IMR-90 (cell line): ENCODE measurements at regions not wholly inside any gene's neighbourhood (a gene's known extent, or its start where the extent isn't known, plus 50 kb on each side); places are given as distances from the start of the nearest gene placed in this dataset.

Source experiments
- ATAC-seq: fragments of 200-7000 bp; cut with Tn5 transposase; 2 replicates; pipeline ENCODE4 v1.9.1; 2020; ENCODE audit warnings: low read depth, mild to moderate bottlenecking, moderate library complexity
- BruUV-seq: library from RNA; stranded (reverse); fragments of 400-500 nt; replicated peaks from 2 replicates; lab custom pipeline; 2021; lab: Mats Ljungman, UMichigan
- CTCF ChIA-PET: fragments of 300-600 bp; formaldehyde crosslinking; extraction: SDS; loops from one replicate; lab custom pipeline; 2021; ENCODE audit warnings: antibody characterized with exemption; lab: Yijun Ruan, JAX
- POLR2A ChIA-PET: fragments of 300-600 bp; sonication (Branson Sonifier 250); formaldehyde crosslinking; loops from one replicate; lab custom pipeline; 2022; ENCODE audit warnings: antibody characterized with exemption; ENCODE audit not compliant: unreplicated experiment; lab: Charles Lee
- DNase-seq: peaks from one replicate; pipeline ENCODE4 v3.0.0; 2013
- H2AFZ ChIP-seq: replicated peaks from 2 replicates; pipeline ENCODE3; 2013; ENCODE audit warnings: low read length, mild to moderate bottlenecking; ENCODE audit not compliant: poor library complexity
- H2AK5ac ChIP-seq: 2 replicates; pipeline ENCODE4 v1.6.1; 2013; ENCODE audit warnings: low read depth, low read length, inconsistent platforms
- H2AK9ac ChIP-seq: replicated peaks from 2 replicates; pipeline ENCODE3; 2013; ENCODE audit warnings: mild to moderate bottlenecking, low read depth, low read length, moderate library complexity; ENCODE audit not compliant: poor library complexity
- H2BK120ac ChIP-seq: 2 replicates; pipeline ENCODE4 v1.6.1; 2013; ENCODE audit warnings: low read depth, low read length, inconsistent platforms
- H2BK15ac ChIP-seq: 3 replicates; pipeline ENCODE4 v1.6.1; 2013; ENCODE audit warnings: low read depth, low read length, inconsistent platforms
- H2BK20ac ChIP-seq: 2 replicates; pipeline ENCODE4 v1.6.1; 2013; ENCODE audit warnings: low read depth, mild to moderate bottlenecking, inconsistent platforms, low read length, moderate library complexity
- H2BK5ac ChIP-seq: 2 replicates; pipeline ENCODE4 v1.6.1; 2013; ENCODE audit warnings: mild to moderate bottlenecking, low read depth, low read length, inconsistent platforms; ENCODE audit not compliant: poor library complexity, severe bottlenecking
- H3K14ac ChIP-seq: replicated peaks from 2 replicates; pipeline ENCODE4 v1.6.1; 2013; ENCODE audit warnings: low read depth, low read length, inconsistent platforms
- H3K18ac ChIP-seq: 2 replicates; pipeline ENCODE4 v1.6.1; 2013; ENCODE audit warnings: low read depth, low read length, control low read depth
- H3K23ac ChIP-seq: 2 replicates; pipeline ENCODE4 v1.6.1; 2013; ENCODE audit warnings: low read depth, low read length, inconsistent platforms
- H3K27ac ChIP-seq: 2 replicates; pipeline ENCODE4 v1.5.1; 2013; ENCODE audit warnings: mild to moderate bottlenecking, control low read depth, low read length; ENCODE audit not compliant: insufficient read depth
- H3K27me3 ChIP-seq: 2 replicates; pipeline ENCODE4 v1.6.1; 2013; ENCODE audit warnings: low read length; ENCODE audit not compliant: control insufficient read depth, insufficient read depth
- H3K36me3 ChIP-seq: 2 replicates; pipeline ENCODE4 v1.6.1; 2013; ENCODE audit warnings: low read length, mixed read lengths; ENCODE audit not compliant: control insufficient read depth, insufficient read depth
- H3K4ac ChIP-seq: 2 replicates; pipeline ENCODE4 v1.6.1; 2013; ENCODE audit warnings: low read depth, low read length, inconsistent platforms
- H3K4me1 ChIP-seq: 2 replicates; pipeline ENCODE4 v1.6.1; 2013; ENCODE audit warnings: low read length, mixed read lengths; ENCODE audit not compliant: control insufficient read depth, insufficient read depth
- H3K4me2 ChIP-seq: 2 replicates; pipeline ENCODE4 v1.6.1; 2013; ENCODE audit warnings: low read depth, mild to moderate bottlenecking, control low read depth, low read length, moderate library complexity
- H3K4me3 ChIP-seq: 2 replicates; pipeline ENCODE4 v1.5.1; 2013; ENCODE audit warnings: low read depth, mild to moderate bottlenecking, control low read depth, low read length, moderate library complexity; ENCODE audit not compliant: insufficient read depth
- H3K56ac ChIP-seq: 2 replicates; pipeline ENCODE4 v1.6.1; 2013; ENCODE audit warnings: low read length, inconsistent platforms; ENCODE audit not compliant: insufficient read depth; ENCODE audit errors: extremely low read depth
- H3K79me1 ChIP-seq, 2 experiments: 2 replicates each; pipeline ENCODE4 v1.6.1; 2013; ENCODE audit warnings: low read length in 2 of 2, inconsistent platforms in 1 of 2, low read depth in 1 of 2
- H3K9ac ChIP-seq: 2 replicates; pipeline ENCODE4 v1.6.1; 2013; ENCODE audit warnings: low read depth, low read length, control low read depth
- H3K9me1 ChIP-seq: 2 replicates; pipeline ENCODE4 v1.6.1; 2013; ENCODE audit warnings: low read length, inconsistent platforms; ENCODE audit not compliant: insufficient read depth
- H3K9me3 ChIP-seq: 2 replicates; pipeline ENCODE4 v1.6.1; 2013; ENCODE audit warnings: low read length; ENCODE audit not compliant: control insufficient read depth, insufficient read depth
- H4K20me1 ChIP-seq: 2 replicates; pipeline ENCODE4 v1.6.1; 2013; ENCODE audit warnings: low read length, inconsistent platforms; ENCODE audit not compliant: insufficient read depth
- H4K5ac ChIP-seq: 2 replicates; pipeline ENCODE4 v1.6.1; 2013; ENCODE audit warnings: mild to moderate bottlenecking, low read depth, low read length, control low read depth
- H4K8ac ChIP-seq, 2 experiments: 2 replicates each; pipeline ENCODE4 v1.6.1; 2013; ENCODE audit warnings: low read depth in 2 of 2, low read length in 2 of 2, control low read depth in 1 of 2, inconsistent platforms in 1 of 2
- H4K91ac ChIP-seq: 2 replicates; pipeline ENCODE4 v1.6.1; 2013; ENCODE audit warnings: low read depth, low read length, inconsistent platforms; ENCODE audit not compliant: insufficient read depth
- BHLHE40 ChIP-seq: fragments of 150-350 bp; IDR thresholded peaks from 2 replicates; pipeline ENCODE4 v1.6.1; 2016; ENCODE audit warnings: mild to moderate bottlenecking, low read depth, low read length
- CHD1 ChIP-seq: IDR thresholded peaks from 2 replicates; pipeline ENCODE4 v1.6.1; 2012; ENCODE audit warnings: low read depth, low read length, improper control_type of control experiment
- CTCF ChIP-seq: conservative IDR thresholded peaks from 2 replicates; pipeline ENCODE4 v1.5.1; 2012; ENCODE audit warnings: mild to moderate bottlenecking, low read depth, low read length, improper control_type of control experiment
- ELK1 ChIP-seq: fragments of 150-350 bp; IDR thresholded peaks from 2 replicates; pipeline ENCODE4 v1.6.1; 2016; ENCODE audit warnings: low read depth, mild to moderate bottlenecking, low read length, moderate library complexity, borderline replicate concordance
- FOS ChIP-seq: fragments of 150-350 bp; IDR thresholded peaks from 2 replicates; pipeline ENCODE4 v1.6.1; 2016; ENCODE audit warnings: low read depth, low read length
- MAFK ChIP-seq: IDR thresholded peaks from 2 replicates; pipeline ENCODE4 v1.6.1; 2012; ENCODE audit warnings: low read depth, low read length, improper control_type of control experiment
- MAZ ChIP-seq: IDR thresholded peaks from 2 replicates; pipeline ENCODE4 v1.6.1; 2012; ENCODE audit warnings: low read depth, mild to moderate bottlenecking, low read length, improper control_type of control experiment, moderate library complexity, borderline replicate concordance
- MXI1 ChIP-seq: IDR thresholded peaks from 2 replicates; pipeline ENCODE4 v1.6.1; 2012; ENCODE audit warnings: low read depth, mild to moderate bottlenecking, low read length, moderate library complexity, borderline replicate concordance
- NFE2L2 ChIP-seq: fragments of 150-350 bp; IDR thresholded peaks from 2 replicates; pipeline ENCODE4 v1.6.1; 2016; ENCODE audit warnings: low read depth, mild to moderate bottlenecking, low read length
- POLR2A ChIP-seq: IDR thresholded peaks from 2 replicates; pipeline ENCODE4 v1.6.1; 2012; ENCODE audit warnings: mild to moderate bottlenecking, low read depth, low read length
- RAD21 ChIP-seq: IDR thresholded peaks from 2 replicates; pipeline ENCODE4 v1.6.1; 2012; ENCODE audit warnings: low read length, improper control_type of control experiment
- RCOR1 ChIP-seq: IDR thresholded peaks from 2 replicates; pipeline ENCODE4 v1.6.1; 2012; ENCODE audit warnings: mild to moderate bottlenecking, low read length, improper control_type of control experiment; ENCODE audit not compliant: insufficient replicate concordance
- USF2 ChIP-seq: fragments of 150-350 bp; IDR thresholded peaks from 2 replicates; pipeline ENCODE4 v1.6.1; 2017; ENCODE audit warnings: mild to moderate bottlenecking, antibody characterized with exemption, low read length, low read depth
- WGBS, 2 experiments: methylation state at CpG; one replicate each; pipeline versions ENCODE4 v1.1.5 to v1.1.7; 2013; ENCODE audit warnings: missing lambda C conversion rate in 2 of 2; ENCODE audit not compliant: insufficient read length in 1 of 2; ENCODE audit errors: extremely low coverage in 2 of 2; 5-methylcytosine and 5-hydroxymethylcytosine counted together
- dilution Hi-C: fragments of 300-500 bp; cut with HindIII; formaldehyde crosslinking; loops from one replicate; pipeline ENCODE4 v1.14.3; 2018; ENCODE audit warnings: low sequenced_read_pairs; ENCODE audit not compliant: unreplicated experiment
- in situ Hi-C: fragments of 300-500 bp; cut with MboI; formaldehyde crosslinking; loops from 3 replicates; pipeline ENCODE4 v1.14.3; 2019; ENCODE audit warnings: low sequenced_read_pairs, inconsistent platforms, mixed read lengths
- intact Hi-C: fragments of 100-400 bp; cut with micrococcal nuclease; formaldehyde crosslinking; loops from 2 replicates; pipeline ENCODE4 v1.10.0; 2022

DNA sequence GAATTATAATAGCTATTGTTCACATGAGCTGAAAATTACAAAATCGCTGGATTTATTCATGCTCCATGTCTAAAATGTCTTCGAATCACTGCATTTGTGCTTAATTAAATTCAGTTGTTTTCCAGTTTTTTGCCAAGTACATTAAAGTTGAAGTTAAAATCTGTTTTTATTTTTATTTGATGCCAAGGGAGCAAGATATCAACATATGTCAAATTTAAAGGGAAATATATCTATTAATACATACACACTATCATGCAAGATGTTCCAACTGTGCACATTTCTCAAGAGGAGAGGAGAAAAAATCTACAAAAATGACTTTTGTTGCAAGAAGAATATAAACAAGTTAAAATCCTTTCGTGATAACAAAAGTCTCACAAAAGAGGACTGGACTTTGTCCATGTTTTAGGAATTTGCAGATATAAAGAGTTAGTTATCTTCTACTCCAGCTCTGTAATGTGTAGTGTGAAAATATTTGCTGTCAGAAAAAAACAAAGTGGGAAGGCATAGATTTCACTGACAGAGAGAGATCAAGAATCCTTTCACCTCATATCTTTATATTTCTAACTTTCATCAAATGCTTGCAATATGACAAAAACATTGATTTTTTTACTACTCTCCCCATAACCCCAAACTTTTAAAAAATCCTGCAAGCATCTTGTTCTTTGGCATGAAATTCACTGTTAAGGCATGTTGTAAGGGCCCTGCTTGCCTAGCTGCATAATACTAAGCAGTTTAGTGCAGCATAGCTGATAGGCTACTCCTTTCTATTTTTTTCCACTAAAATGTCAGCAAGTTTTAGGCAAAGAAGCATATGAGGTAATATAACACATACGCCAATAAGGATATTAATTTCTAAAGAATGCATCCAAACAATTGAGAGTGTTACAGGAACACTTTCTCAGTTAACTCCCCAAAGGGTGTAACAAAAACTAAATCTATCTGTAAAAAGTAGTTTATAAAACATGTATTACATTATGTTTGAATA is 340.2 kb upstream of the ADAMTS5 start:
- H2AK5ac ChIP-seq: no peak overlapping the region
- H3K9me3 ChIP-seq: peaks cover 3% of the 10 kb centered on the region; the same call in 1 of the 2 replicates
- H3K9ac ChIP-seq: no peak overlapping the region
- peaks cover 5% of the 10 kb centered on the region for H3K4me1 ChIP-seq
- H2AK9ac ChIP-seq: no peak overlapping the region
- H3K56ac ChIP-seq: no peak overlapping the region; the same call in 1 of the 2 replicates
- DNase-seq (peak; percentile 22), ATAC-seq (peak; percentile 75)
- no TSS peak for BruUV-seq
- H3K18ac ChIP-seq: peak overlapping the region; percentile 94
- H4K91ac ChIP-seq: peak overlapping the region; percentile 53; the same call in 1 of the 2 replicates
- H3K27ac ChIP-seq: peak overlapping the region; percentile 85; the same call in 1 of the 2 replicates
- CTCF ChIA-PET: no interaction called here
- H3K4ac ChIP-seq: no peak overlapping the region; the same call in 1 of the 2 replicates
- no peak overlapping the region for H2AFZ ChIP-seq
- no peaks in the 10 kb centered on the region for H4K20me1 ChIP-seq
- peak overlapping the region; percentile 31; the same call in 1 of the 2 replicates for H3K4me2 ChIP-seq
- peak overlapping the region in 1 of 2 experiments; percentile 20; a peak in 1 of 4 replicates for H4K8ac ChIP-seq
- H3K9me1 ChIP-seq: peaks cover under 1% of the 10 kb centered on the region; the same call in 1 of the 2 replicates
- H2BK20ac ChIP-seq: peak overlapping the region; percentile 40; the same call in 1 of the 2 replicates
- no peak overlapping the region for H2BK15ac ChIP-seq
- peak overlapping the region; percentile 81 for H2BK5ac ChIP-seq
- peak overlapping the region; percentile 24; the same call in 1 of the 2 replicates for H3K14ac ChIP-seq
- intact Hi-C loops: no loop called here
- peak overlapping the region; percentile 44; the same call in 1 of the 2 replicates for H2BK120ac ChIP-seq
- dilution Hi-C loops: no loop called here
- no peaks in the 10 kb centered on the region for H3K79me1 ChIP-seq
- POLR2A ChIA-PET: no interaction called here
- H4K5ac ChIP-seq: peak overlapping the region; percentile 80; the same call in 1 of the 2 replicates
- no CpG with 5 or more reads among the region's 4 CpGs for WGBS, 2 experiments
- H3K36me3 ChIP-seq: no peaks in the 10 kb centered on the region
- H3K4me3 ChIP-seq: no peak overlapping the region
- H3K27me3 ChIP-seq: no peaks in the 10 kb centered on the region
- in situ Hi-C loops: no loop called here
- no peak overlapping the region for H3K23ac ChIP-seq
- no peak for TF ChIP-seq MAZ
- no peak for TF ChIP-seq POLR2A
- TF ChIP-seq MAFK: no peak
- no peak for TF ChIP-seq NFE2L2
- no peak for TF ChIP-seq RAD21
- TF ChIP-seq FOS: no peak
- TF ChIP-seq ELK1: no peak
- TF ChIP-seq USF2: no peak
- no peak for TF ChIP-seq BHLHE40
- TF ChIP-seq CTCF: no peak
- no peak for TF ChIP-seq CHD1
- no peak for TF ChIP-seq RCOR1
- no peak for TF ChIP-seq MXI1
